ENCODE measurements at regions not wholly inside any gene's neighbourhood (a gene's known extent, or its start where the extent isn't known, plus 50 kb on each side); places are given as distances from the start of the nearest gene placed in this dataset.
A peak's percentile ranks its signal among the peaks of the same experiment; 100 is the strongest.

DNA sequence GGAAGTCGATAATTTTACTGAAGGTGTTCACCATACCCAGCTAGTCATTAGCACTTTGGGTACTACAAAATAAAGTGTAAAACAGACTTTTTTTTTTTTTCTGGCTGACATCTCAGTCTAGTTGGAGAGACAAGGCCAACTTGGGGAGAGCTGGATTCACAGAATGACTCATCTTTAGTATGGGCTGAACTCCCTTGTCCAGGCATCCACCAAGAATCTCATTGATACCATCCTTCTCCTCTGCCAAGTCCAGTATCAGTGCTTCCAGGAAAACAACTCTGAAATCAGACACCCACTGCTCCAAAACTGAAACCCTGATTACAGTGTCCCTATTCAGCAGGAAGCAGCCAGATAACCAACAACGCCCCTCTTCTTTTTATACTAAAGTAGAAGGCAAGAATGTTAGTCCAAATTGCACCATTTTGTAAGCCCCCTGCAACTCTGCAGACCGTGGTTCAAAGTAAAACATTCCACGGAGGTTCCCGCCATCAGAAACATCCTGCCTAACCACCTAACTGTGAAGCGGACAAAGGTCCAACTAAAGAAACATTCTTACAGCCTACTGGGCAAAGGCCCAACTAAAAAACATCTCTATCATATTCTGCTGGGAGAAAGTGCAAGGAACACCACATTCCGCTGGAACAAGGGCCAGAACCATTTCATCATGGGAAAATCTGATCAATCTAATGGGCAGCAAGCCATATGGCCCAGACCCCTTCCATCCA is 728.2 kb downstream of the BRINP1 start:
- intact Hi-C loops (cut with micrococcal nuclease; ENCODE audit: unreplicated experiment) (no loop called here), in situ Hi-C loops (cut with HindIII; ENCODE audit: low pct_unique_long_range_greater_than_20kb, low sequenced_read_pairs) (no loop called here)
- no peaks in the 10 kb centered on the region for H3K4me1 ChIP-seq (ENCODE audit: control insufficient read depth, insufficient read depth, low read length)
- H3K4me3 ChIP-seq (ENCODE audit: low read depth in 2 of 2, low read length in 2 of 2): no peak overlapping the region
- H3K27ac ChIP-seq (ENCODE audit: low read length): no peak overlapping the region
- no peaks in the 10 kb centered on the region for H3K27me3 ChIP-seq (ENCODE audit: control insufficient read depth, insufficient read depth, low read length)
- no peak for ATAC-seq
- no peak for DNase-seq (ENCODE audit: low read depth, low spot score)
- CTCF ChIA-PET: no interaction called here
- TF ChIP-seq POLR2AphosphoS5 (IDR thresholded peaks at IDR 0.05; ENCODE audit: low read depth, low read length) (no peak), TCF7L2 (IDR thresholded peaks at IDR 0.05; ENCODE audit: low read depth, low read length) (no peak), SIN3A (IDR thresholded peaks at IDR 0.05; ENCODE audit: borderline replicate concordance, insufficient read depth, low read depth, low read length) (no peak)
- TF ChIP-seq, protein P1, sequence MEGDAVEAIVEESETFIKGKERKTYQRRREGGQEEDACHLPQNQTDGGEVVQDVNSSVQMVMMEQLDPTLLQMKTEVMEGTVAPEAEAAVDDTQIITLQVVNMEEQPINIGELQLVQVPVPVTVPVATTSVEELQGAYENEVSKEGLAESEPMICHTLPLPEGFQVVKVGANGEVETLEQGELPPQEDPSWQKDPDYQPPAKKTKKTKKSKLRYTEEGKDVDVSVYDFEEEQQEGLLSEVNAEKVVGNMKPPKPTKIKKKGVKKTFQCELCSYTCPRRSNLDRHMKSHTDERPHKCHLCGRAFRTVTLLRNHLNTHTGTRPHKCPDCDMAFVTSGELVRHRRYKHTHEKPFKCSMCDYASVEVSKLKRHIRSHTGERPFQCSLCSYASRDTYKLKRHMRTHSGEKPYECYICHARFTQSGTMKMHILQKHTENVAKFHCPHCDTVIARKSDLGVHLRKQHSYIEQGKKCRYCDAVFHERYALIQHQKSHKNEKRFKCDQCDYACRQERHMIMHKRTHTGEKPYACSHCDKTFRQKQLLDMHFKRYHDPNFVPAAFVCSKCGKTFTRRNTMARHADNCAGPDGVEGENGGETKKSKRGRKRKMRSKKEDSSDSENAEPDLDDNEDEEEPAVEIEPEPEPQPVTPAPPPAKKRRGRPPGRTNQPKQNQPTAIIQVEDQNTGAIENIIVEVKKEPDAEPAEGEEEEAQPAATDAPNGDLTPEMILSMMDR (IDR thresholded peaks at IDR 0.05): no peak
- TF ChIP-seq, protein P2, sequence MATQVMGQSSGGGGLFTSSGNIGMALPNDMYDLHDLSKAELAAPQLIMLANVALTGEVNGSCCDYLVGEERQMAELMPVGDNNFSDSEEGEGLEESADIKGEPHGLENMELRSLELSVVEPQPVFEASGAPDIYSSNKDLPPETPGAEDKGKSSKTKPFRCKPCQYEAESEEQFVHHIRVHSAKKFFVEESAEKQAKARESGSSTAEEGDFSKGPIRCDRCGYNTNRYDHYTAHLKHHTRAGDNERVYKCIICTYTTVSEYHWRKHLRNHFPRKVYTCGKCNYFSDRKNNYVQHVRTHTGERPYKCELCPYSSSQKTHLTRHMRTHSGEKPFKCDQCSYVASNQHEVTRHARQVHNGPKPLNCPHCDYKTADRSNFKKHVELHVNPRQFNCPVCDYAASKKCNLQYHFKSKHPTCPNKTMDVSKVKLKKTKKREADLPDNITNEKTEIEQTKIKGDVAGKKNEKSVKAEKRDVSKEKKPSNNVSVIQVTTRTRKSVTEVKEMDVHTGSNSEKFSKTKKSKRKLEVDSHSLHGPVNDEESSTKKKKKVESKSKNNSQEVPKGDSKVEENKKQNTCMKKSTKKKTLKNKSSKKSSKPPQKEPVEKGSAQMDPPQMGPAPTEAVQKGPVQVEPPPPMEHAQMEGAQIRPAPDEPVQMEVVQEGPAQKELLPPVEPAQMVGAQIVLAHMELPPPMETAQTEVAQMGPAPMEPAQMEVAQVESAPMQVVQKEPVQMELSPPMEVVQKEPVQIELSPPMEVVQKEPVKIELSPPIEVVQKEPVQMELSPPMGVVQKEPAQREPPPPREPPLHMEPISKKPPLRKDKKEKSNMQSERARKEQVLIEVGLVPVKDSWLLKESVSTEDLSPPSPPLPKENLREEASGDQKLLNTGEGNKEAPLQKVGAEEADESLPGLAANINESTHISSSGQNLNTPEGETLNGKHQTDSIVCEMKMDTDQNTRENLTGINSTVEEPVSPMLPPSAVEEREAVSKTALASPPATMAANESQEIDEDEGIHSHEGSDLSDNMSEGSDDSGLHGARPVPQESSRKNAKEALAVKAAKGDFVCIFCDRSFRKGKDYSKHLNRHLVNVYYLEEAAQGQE (IDR thresholded peaks at IDR 0.05; ENCODE audit: insufficient read depth in 1 of 2, low read depth in 2 of 2, low read length in 1 of 2): no peak
- H3K36me3 ChIP-seq (ENCODE audit: control insufficient read depth, insufficient read depth, low read length): no peaks in the 10 kb centered on the region
- POLR2A ChIA-PET: no interaction called here
- BruUV-seq (replicated peaks): no TSS peak
- no peaks in the 10 kb centered on the region for H3K9me3 ChIP-seq (ENCODE audit: control insufficient read depth, insufficient read depth, low read depth, low read length)

DNA sequence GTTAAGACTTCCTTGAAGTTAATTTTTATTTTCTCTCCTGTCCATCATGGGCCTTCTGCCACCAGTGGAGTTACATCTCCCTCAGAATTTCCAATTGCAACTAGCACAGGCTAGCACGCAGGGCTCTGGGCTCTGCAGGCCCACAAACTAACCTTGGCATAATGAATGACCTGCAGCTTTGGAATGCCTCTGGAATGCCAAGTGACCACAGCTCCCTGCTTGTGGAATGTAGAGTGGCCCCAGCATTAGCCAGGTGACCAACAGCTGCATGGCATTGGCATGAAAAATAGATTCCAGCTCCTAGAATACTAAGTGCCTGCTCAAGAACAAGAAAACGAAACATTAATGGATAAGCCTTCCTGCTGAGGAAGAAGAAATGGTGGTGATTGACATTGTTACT is 726.1 kb downstream of the BRINP1 start:
- intact Hi-C loops (cut with micrococcal nuclease; ENCODE audit: unreplicated experiment): no loop called here
- Histone ChIP-seq H3K27me3 (ENCODE audit: control insufficient read depth, insufficient read depth, low read length) (no peaks in the 10 kb centered on the region), H3K27ac (ENCODE audit: low read length) (no peak overlapping the region), H3K36me3 (ENCODE audit: control insufficient read depth, insufficient read depth, low read length) (no peaks in the 10 kb centered on the region), H3K4me3 (ENCODE audit: low read depth in 2 of 2, low read length in 2 of 2) (no peak overlapping the region), H3K9me3 (ENCODE audit: control insufficient read depth, insufficient read depth, low read depth, low read length) (no peaks in the 10 kb centered on the region), H3K4me1 (ENCODE audit: control insufficient read depth, insufficient read depth, low read length) (no peaks in the 10 kb centered on the region)
- POLR2A ChIA-PET: no interaction called here
- no TSS peak for BruUV-seq (replicated peaks)
- DNase-seq (ENCODE audit: low read depth, low spot score): peak; percentile 67
- peak; percentile 94 for ATAC-seq
- in situ Hi-C loops (cut with HindIII; ENCODE audit: low pct_unique_long_range_greater_than_20kb, low sequenced_read_pairs): no loop called here
- TF ChIP-seq TCF7L2 (IDR thresholded peaks at IDR 0.05; ENCODE audit: low read depth, low read length) (no peak), POLR2AphosphoS5 (IDR thresholded peaks at IDR 0.05; ENCODE audit: low read depth, low read length) (no peak), SIN3A (IDR thresholded peaks at IDR 0.05; ENCODE audit: borderline replicate concordance, insufficient read depth, low read depth, low read length) (no peak)
- TF ChIP-seq, protein P1 (IDR thresholded peaks at IDR 0.05): no peak
- TF ChIP-seq, protein P2 (IDR thresholded peaks at IDR 0.05; ENCODE audit: insufficient read depth in 1 of 2, low read depth in 2 of 2, low read length in 1 of 2): no peak
- CTCF ChIA-PET: no interaction called here

Measured in Panc1 (cell line).